Stromal cell of bone marrow (primary cell): ENCODE measurements at regions not wholly inside any gene's neighbourhood (a gene's known extent, or its start where the extent isn't known, plus 50 kb on each side); places are given as distances from the start of the nearest gene placed in this dataset.
"Not testable (repeated sequence)": the region's sequence is repeated elsewhere in the genome, so short reads cannot be mapped to it uniquely, and the experiment has no call there.

Source experiments
- DNase-seq: peaks from one replicate; pipeline ENCODE4 v3.0.0-alpha.2; 2012; ENCODE audit warnings: low read depth

- no peak for DNase-seq
Measured at GRCh38 chr3:6281662-6282061, 579.3 kb upstream of the GRM7 start.

GRCh38 chr3:6282918-6283317, 578.0 kb upstream of the GRM7 start:
- no peak for DNase-seq

DNA sequence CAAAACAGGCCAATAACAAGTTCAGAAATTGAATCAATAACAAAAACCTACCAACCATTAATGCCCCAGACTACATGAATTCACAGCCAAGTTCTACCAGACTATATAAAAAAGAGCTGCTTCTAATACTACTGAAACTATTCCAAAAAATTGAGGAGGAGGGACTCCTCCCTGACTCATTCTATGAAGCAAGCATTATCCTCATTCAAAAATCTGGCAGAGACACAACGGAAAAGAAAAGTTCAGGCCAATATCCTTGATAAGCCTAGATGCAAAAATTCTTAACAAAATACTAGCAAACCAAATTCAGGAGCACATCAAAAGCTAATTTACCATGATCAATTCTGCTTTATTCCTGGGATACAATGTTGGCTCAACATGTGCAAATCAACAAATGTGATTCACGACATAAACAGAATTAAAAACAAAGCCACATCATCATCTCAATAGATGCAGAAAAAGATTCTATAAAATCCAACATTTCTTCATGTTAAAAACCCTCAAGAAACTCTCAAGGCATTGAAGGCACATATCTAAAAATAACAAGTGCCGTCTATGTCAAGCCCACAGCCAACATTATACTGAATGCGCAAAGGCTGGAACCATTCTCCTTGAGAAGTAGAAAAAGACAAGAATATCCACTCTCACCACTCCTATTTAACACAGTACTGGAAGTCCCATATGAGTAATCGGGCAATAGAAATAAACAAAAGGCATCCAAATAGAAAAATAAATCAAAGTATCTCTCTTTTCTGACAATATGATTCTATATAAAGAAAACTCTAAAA, 573.6 kb upstream of the GRM7 start:
- no peak for DNase-seq

DNA sequence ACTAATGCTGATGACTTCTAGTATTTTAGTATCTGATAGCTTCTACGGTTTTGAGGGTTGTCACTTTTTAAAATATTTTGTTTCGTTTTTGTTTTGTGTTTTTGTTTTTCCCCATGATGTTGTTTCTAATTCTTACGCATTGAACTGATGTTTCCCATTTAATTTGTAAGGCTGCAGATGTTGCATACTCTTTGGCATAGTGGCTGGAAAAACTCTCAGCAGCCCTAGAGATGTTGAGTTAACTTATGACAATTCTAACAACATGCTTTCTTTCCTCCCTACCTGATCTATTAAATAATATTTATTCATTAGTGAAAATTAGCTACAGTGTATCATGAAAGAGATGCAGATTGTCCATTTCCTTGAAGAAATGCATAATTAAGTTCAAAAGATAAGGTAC, 559.3 kb upstream of the GRM7 start:
- no peak for DNase-seq

GRCh38 chr3:6315906-6316305, 545.0 kb upstream of the GRM7 start:
- no peak for DNase-seq

- no peak for DNase-seq
Measured at GRCh38 chr3:6321999-6322398, 538.9 kb upstream of the GRM7 start.

- DNase-seq, result no peak
Measured at GRCh38 chr3:6326771-6327170, 534.1 kb upstream of the GRM7 start.

GRCh38 chr3:6340980-6341325, 520.0 kb upstream of the GRM7 start:
- not testable (repeated sequence) for DNase-seq

DNA sequence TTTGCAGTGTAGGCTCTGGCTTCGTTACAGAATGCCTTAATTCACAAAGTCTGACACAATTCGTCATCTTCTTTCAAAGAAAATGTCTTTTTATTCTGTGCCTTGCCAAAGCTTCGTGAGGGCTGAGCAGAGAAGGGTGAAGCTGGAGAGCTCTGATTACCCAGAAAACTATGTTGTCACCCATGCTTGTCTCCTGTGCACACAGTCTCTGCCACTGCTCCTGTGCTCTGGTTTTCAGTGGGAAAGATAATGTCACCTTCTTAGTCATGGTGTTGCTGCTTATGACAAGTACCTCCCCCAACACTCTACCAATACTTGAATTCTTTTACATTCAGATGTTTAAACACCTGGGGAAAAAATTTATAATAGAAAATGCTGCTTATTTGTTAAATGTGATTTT, 509.2 kb upstream of the GRM7 start:
- DNase-seq, result no peak

DNA sequence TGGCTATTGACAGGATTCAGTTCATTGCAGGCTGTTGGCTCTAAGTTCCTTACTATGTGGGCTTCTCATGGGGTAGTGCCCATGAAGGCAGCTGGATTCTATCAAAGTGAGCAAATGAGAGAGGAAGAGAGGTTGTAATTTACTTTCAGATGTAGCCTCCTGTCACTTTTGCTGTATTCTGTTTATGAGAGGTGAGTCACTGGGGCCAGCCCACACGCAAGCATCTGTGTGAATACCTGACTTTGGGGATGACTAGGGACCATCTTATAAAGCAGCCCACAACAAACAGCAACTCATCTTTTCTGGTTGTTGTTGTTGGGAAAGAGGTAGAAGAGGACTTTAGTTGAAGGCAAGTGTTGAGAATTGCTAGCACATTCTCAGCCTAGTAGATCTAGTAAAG, 506.3 kb upstream of the GRM7 start:
- DNase-seq, result no peak

- no peak for DNase-seq
Measured at GRCh38 chr3:6362406-6362805, 498.5 kb upstream of the GRM7 start.

GRCh38 chr3:6367171-6367570, 493.7 kb upstream of the GRM7 start:
- no peak for DNase-seq

DNA sequence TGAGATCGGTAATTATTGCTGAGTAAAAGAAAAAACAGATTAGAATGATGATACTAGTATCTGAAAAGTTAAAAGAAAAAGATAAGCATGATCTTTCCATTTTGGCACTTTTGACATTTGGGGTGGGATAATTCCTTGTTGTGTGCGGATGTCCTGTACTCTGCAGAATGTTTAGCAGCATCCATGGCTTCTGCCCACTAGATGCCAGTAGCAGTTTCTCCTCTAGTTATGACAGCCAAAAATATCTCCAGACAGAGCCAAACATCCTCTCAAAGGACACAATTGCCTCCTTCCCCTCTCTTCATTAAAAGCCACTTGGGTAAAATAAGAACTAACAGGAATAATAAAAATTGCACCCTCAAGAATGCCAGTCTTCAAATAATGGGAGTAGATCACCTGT, 468.8 kb upstream of the GRM7 start:
- no peak for DNase-seq

- DNase-seq, result no peak
Measured at GRCh38 chr3:6394944-6395343, 466.0 kb upstream of the GRM7 start.

DNA sequence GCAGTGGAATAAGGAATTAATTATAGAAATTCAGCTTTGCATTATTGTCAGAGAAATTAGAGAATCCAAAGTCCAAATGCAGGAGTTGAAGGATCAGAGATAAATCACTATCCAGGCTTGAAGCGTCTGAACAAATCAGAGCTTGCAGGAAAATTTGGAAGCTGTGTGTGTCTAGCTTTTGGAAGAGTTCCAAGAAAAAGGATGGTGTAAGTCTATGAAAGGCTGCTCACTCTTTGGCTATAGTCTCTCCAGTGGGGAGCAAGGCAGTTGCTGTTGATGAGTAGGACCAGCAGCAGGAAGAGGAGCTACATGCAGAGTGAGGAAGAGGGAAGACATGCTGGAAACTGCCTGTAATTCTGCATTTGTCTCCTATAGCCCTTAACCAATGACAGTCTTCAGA, 464.3 kb upstream of the GRM7 start:
- no peak for DNase-seq

DNA sequence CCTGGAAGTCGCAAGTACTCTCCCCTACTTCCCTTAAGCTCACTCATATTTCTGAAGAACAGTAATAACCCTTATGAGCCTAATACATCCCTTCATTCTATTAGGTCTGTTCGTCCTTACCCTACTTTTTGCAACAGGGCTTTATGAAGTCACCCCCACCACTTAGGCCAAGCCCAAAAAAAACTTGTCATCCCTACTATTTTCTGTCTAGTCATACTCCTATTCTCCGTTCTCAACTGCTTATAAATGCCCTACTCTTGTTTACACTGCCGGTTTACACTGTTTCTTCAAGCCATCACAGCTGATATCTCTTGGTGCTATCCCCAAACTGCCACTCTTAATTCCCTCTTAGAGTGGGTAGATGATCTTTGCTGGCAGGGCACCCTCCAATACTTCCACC, 458.2 kb upstream of the GRM7 start:
- DNase-seq, result not testable (repeated sequence)

DNA sequence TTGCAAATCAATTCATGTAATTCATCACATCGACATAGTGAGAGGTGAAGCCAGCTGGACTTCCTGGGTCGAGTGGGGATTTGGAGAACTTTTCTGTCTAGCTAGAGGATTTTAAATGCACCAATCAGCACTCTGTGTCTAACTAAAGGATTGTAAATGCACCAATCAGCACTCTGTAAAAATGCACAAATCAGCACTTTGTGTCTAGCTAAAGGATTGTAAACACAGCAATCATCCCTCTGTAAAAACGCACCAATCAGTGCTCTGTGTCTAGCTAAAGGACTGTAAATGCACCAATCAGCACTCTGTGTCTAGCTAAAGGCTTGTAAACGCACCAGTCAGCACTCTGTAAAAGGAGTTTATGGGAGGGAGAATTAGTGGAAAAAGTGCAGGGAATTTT, 454.0 kb upstream of the GRM7 start:
- not testable (repeated sequence) for DNase-seq

GRCh38 chr3:6416049-6416661, 444.8 kb upstream of the GRM7 start:
- no peak for DNase-seq

DNA sequence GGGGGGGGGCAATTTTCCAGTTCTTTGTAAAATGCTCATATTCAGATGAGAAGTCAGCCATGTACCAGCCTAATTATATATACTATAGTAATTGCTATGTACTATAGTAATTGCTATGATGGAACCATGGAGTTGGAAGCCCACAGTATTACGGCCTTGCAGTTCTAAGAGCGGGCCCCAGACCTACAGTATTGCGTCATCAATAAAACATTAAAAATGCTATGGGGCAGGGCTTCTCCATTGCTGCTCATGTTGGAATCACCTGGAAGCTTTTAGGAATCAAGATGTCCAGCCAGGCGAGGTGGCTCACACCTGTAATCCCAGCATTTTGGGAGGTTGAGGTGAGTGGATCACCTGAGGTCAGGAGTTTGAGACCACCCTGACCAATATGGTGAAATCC, 443.7 kb upstream of the GRM7 start:
- DNase-seq, result no peak

GRCh38 chr3:6418485-6418884, 442.4 kb upstream of the GRM7 start:
- DNase-seq, result no peak

- DNase-seq, result no peak
Measured at GRCh38 chr3:6421666-6422445, 439.1 kb upstream of the GRM7 start.

- no peak for DNase-seq
Measured at GRCh38 chr3:6425289-6425820, 435.6 kb upstream of the GRM7 start.

DNA sequence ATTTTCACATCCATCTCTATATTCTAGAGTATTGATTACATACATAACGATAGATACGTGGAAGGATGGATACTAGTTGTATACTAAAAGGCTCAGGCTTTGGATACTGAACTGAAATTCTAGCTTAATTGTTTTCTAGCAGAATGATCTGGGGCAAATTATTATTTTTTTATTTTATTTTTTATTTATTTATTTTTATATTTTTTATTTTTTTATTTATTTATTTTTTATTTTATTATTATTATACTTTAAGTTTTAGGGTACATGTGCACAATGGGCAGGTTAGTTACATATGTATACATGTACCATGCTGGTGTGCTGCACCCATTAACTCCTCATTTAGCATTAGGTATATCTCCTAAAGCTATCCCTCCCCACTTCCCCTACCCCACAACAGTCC, 432.6 kb upstream of the GRM7 start:
- DNase-seq, result not testable (repeated sequence)
